ENCODE measurements at regions not wholly inside any gene's neighbourhood (a gene's known extent, or its start where the extent isn't known, plus 50 kb on each side); places are given as distances from the start of the nearest gene placed in this dataset.

DNA sequence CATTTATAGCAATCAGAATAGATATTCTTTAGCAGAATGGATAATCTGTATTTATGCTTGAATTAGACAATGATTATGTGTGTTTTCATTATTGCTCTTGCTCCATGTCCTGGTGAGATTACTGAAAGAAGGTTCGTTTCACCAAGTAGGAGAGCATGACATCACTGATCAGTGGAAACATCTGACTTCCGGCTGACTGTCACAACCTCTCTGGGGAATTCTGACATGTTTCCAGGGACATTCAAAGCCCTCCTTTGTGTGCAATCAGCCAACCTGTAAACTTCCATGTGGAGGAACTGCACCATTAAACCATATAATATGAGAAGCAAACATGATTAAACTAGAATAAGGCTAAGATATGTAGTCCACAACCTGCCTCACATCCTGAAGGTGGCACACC lies 424.8 kb upstream of the ADGRL4 start:
- TF ChIP-seq CREB1 (IDR thresholded peaks at IDR 0.05; ENCODE audit: low read depth) = no peak
- no peak for TF ChIP-seq CEBPB (IDR thresholded peaks at IDR 0.05)
- no peak for TF ChIP-seq TEAD4 (IDR thresholded peaks at IDR 0.05)
- TF ChIP-seq, protein P1, sequence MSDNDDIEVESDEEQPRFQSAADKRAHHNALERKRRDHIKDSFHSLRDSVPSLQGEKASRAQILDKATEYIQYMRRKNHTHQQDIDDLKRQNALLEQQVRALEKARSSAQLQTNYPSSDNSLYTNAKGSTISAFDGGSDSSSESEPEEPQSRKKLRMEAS (IDR thresholded peaks at IDR 0.05) = no peak
- TF ChIP-seq EP300 (IDR thresholded peaks at IDR 0.05; ENCODE audit: borderline replicate concordance) = no peak
- TF ChIP-seq NFIC (IDR thresholded peaks at IDR 0.05) = no peak
- TF ChIP-seq TAF1 (IDR thresholded peaks at IDR 0.05; ENCODE audit: low read depth) = no peak
- no peak for TF ChIP-seq YY1 (IDR thresholded peaks at IDR 0.05; ENCODE audit: low read depth)
- TF ChIP-seq, protein P2, sequence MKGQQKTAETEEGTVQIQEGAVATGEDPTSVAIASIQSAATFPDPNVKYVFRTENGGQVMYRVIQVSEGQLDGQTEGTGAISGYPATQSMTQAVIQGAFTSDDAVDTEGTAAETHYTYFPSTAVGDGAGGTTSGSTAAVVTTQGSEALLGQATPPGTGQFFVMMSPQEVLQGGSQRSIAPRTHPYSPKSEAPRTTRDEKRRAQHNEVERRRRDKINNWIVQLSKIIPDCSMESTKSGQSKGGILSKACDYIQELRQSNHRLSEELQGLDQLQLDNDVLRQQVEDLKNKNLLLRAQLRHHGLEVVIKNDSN (IDR thresholded peaks at IDR 0.05) = no peak
- TF ChIP-seq, protein P3, sequence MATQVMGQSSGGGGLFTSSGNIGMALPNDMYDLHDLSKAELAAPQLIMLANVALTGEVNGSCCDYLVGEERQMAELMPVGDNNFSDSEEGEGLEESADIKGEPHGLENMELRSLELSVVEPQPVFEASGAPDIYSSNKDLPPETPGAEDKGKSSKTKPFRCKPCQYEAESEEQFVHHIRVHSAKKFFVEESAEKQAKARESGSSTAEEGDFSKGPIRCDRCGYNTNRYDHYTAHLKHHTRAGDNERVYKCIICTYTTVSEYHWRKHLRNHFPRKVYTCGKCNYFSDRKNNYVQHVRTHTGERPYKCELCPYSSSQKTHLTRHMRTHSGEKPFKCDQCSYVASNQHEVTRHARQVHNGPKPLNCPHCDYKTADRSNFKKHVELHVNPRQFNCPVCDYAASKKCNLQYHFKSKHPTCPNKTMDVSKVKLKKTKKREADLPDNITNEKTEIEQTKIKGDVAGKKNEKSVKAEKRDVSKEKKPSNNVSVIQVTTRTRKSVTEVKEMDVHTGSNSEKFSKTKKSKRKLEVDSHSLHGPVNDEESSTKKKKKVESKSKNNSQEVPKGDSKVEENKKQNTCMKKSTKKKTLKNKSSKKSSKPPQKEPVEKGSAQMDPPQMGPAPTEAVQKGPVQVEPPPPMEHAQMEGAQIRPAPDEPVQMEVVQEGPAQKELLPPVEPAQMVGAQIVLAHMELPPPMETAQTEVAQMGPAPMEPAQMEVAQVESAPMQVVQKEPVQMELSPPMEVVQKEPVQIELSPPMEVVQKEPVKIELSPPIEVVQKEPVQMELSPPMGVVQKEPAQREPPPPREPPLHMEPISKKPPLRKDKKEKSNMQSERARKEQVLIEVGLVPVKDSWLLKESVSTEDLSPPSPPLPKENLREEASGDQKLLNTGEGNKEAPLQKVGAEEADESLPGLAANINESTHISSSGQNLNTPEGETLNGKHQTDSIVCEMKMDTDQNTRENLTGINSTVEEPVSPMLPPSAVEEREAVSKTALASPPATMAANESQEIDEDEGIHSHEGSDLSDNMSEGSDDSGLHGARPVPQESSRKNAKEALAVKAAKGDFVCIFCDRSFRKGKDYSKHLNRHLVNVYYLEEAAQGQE (IDR thresholded peaks at IDR 0.05; ENCODE audit: low read depth) = no peak
- TF ChIP-seq FOXM1 (IDR thresholded peaks at IDR 0.05; ENCODE audit: borderline replicate concordance, low read depth) = no peak
